Kidney epithelial cell (primary cell): ENCODE measurements at regions not wholly inside any gene's neighbourhood (a gene's known extent, or its start where the extent isn't known, plus 50 kb on each side); places are given as distances from the start of the nearest gene placed in this dataset.

Source experiments
- DNase-seq: peaks from one replicate; pipeline ENCODE4 v3.0.0-alpha.2; 2010; ENCODE audit warnings: low read depth
- H3K27me3 ChIP-seq: 2 replicates; pipeline ENCODE4 v1.6.0; 2011; ENCODE audit warnings: low read length; ENCODE audit not compliant: control insufficient read depth, insufficient read depth
- H3K36me3 ChIP-seq: 2 replicates; pipeline ENCODE4 v1.5.1; 2011; ENCODE audit warnings: low read length; ENCODE audit not compliant: control insufficient read depth, insufficient read depth
- H3K4me3 ChIP-seq: 2 replicates; pipeline ENCODE4 v1.5.1; 2011; ENCODE audit warnings: low read depth, mild to moderate bottlenecking, control low read depth, low read length
- CTCF ChIP-seq: IDR thresholded peaks from 2 replicates; pipeline ENCODE4 v1.5.1; 2011; ENCODE audit warnings: mild to moderate bottlenecking, moderate library complexity, low read length, control low read depth, inconsistent platforms; ENCODE audit not compliant: insufficient read depth, poor library complexity, severe bottlenecking

DNA sequence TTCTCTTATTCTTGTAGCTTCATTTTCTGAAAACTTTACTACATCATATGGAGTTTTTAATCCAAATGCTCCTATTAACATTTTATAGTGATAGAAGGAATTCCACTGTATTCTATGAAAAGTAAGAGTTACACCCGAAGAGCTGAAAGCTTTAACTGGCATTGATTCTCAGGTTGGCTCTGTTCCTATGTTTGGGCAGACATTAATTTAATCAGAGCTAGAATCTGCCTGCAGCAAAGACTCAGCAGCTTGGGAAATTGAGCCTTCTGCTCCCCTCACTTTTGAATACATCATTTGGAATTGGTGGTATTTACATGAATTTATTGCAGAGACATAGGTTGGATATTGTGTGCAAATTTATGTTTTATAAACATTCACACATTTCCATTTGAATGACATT lies 1494.7 kb downstream of the CDH8 start:
- H3K36me3 ChIP-seq = no peaks in the 10 kb centered on the region
- H3K27me3 ChIP-seq = no peaks in the 10 kb centered on the region
- TF ChIP-seq CTCF = no peak
- DNase-seq = no peak
- H3K4me3 ChIP-seq = no peak overlapping the region

GRCh38 chr16:60510941-60511340 lies 1525.3 kb downstream of the CDH8 start:
- H3K4me3 ChIP-seq = no peak overlapping the region
- no peaks in the 10 kb centered on the region for H3K27me3 ChIP-seq
- no peaks in the 10 kb centered on the region for H3K36me3 ChIP-seq
- no peak for TF ChIP-seq CTCF
- no peak for DNase-seq

GRCh38 chr16:60510208-60510607 lies 1526.0 kb downstream of the CDH8 start:
- DNase-seq = no peak
- H3K27me3 ChIP-seq = no peaks in the 10 kb centered on the region
- no peak overlapping the region for H3K4me3 ChIP-seq
- H3K36me3 ChIP-seq = no peaks in the 10 kb centered on the region
- no peak for TF ChIP-seq CTCF

DNA sequence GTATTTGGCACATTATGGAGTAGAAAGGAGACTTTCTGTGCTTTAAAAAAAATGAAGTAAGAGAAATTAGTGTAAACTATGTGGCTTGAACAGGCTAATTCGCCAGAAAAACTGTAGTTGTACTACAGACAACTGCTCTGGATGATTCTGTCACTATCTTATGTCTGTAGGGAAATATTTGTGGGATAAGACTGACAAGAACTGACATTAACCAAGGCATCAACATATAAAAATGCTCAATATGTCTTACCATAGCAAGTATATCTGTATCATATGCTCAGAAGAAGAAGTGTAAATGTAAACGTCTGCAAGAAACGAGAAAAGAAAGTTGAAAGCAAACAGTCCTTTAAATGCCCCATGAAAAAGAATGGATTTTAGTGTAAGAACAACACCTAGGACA lies 1545.0 kb downstream of the CDH8 start:
- DNase-seq = no peak
- TF ChIP-seq CTCF = no peak

DNA sequence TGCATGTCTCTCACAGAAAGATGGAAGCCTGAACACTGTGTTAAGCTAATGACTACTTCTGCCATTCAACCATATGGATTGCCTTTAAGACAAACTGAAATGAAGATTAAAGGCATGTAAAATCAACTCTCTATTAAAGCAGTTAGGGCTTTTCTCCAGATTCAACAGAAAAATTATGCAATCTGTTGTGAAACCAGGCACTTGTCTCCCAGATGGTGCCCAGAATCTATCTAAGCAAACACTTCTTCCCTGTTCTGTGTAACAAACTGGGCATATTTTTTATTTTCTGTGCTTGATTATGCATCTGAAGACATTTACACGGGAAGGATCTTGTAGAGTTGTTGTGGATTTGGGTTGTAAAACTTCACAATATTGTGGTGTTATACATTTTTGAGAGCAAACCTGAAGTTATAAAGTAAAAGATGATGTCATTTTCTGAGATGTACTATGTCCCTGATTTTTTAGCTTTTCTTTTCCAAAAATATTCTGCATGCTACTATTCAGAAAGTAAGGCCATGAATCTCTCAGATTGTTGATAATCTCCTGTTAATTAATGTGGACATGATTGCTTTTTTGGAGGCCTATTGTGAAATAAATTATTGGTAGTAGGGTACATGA lies 1550.3 kb downstream of the CDH8 start:
- no peak for TF ChIP-seq CTCF
- Histone ChIP-seq H3K27me3 (no peaks in the 10 kb centered on the region), H3K36me3 (no peaks in the 10 kb centered on the region), H3K4me3 (no peak overlapping the region)
- no peak for DNase-seq

More for the DNA sequence above, 1545.0 kb downstream of the CDH8 start:
- Histone ChIP-seq H3K27me3 (no peaks in the 10 kb centered on the region), H3K4me3 (no peak overlapping the region), H3K36me3 (no peaks in the 10 kb centered on the region)

- DNase-seq = no peak
- H3K4me3 ChIP-seq = no peak overlapping the region
- no peak for TF ChIP-seq CTCF
These were observed 1551.3 kb downstream of the CDH8 start for GRCh38 chr16:60484901-60485300.

More at GRCh38 chr16:60484901-60485300, 1551.3 kb downstream of the CDH8 start:
- Histone ChIP-seq H3K27me3 (no peaks in the 10 kb centered on the region), H3K36me3 (no peaks in the 10 kb centered on the region)
